Central memory CD4-positive, alpha-beta T cell (primary cell): ENCODE measurements at regions not wholly inside any gene's neighbourhood (a gene's known extent, or its start where the extent isn't known, plus 50 kb on each side); places are given as distances from the start of the nearest gene placed in this dataset.
"Not testable (repeated sequence)": the region's sequence is repeated elsewhere in the genome, so short reads cannot be mapped to it uniquely, and the experiment has no call there.

Source experiments
- DNase-seq: peaks from one replicate; pipeline ENCODE4 v3.0.0; 2022

- DNase-seq: no peak
Observed at GRCh38 chr16:85222155-85222863, 110.0 kb upstream of the CIBAR2 start.

- no peak for DNase-seq
Observed at GRCh38 chr16:85225257-85225656, 113.0 kb upstream of the CIBAR2 start.

GRCh38 chr16:85225721-85226120, 113.4 kb upstream of the CIBAR2 start:
- DNase-seq: no peak

DNA sequence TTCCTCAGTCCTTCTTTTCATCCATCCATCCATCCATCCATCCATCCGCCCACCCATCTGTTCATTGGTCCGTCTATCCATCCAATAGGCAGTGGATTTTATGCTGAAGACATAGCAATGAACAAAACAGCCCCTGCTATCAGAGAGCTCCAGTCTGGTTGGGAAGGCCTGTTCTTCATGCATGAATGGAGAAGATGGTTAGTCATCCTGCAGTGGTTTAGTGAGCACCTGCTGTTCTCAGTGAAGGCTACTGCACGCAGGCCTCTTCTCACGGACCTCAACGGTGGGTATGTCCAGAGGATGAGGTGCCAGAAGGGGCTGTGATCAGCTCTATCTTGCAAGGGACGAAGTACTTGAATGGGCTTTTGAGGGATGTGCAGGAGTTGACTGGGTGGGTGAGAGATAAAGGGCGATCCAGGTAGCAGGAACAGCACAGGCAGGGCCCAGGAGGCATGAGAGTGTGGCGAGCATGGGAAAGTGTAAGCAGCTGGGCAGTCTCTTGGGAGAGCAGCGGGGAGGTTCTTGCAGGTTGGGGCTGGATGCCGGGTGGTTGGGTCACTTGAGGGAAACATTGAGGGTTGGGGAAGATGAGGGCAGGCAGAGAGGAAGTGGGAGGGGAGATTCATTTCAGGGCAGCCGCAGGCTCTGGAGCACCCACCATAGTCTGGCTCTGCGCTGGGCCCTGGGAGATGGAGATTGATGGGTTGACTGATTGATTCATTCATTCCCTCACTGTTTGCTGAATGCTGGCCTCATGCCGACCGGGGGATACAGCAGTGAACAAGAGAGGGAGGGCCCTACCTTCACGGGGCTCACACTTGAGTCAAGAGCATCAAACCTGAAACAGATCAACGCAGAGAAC, 115.0 kb upstream of the CIBAR2 start:
- no peak for DNase-seq

- DNase-seq: no peak
Observed at GRCh38 chr16:85227946-85228862, 115.9 kb upstream of the CIBAR2 start.

- no peak for DNase-seq
Observed at GRCh38 chr16:85228970-85229430, 116.7 kb upstream of the CIBAR2 start.

DNA sequence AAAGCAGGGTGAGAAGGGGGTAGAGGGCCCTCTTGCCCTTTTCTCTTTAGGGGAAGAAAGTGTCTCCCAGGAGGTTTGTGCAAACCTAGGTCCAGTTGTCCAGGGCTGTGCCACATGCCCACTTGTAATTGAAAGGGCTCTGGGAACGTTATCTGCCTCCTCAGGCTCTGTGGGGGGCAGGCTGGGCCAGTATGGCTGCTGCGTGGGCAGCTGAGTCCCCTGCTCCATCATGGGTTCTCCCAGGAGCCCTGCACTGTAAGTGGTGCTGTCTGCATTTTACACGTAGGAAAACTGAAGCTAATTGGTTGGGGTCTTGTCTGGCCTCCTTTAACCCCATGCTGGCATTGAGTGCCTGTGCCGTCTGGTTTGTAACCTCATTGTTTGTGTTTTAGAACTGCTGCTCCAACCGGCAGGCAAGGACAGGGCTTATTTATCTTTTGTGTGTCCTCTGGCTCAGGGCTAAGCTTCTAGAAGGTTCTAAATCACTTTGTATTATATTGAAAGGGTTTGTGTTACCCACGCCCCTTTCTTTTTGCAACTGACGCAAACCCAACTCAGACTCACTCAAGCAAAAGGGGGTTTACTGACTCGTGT, 117.7 kb upstream of the CIBAR2 start:
- no peak for DNase-seq

DNA sequence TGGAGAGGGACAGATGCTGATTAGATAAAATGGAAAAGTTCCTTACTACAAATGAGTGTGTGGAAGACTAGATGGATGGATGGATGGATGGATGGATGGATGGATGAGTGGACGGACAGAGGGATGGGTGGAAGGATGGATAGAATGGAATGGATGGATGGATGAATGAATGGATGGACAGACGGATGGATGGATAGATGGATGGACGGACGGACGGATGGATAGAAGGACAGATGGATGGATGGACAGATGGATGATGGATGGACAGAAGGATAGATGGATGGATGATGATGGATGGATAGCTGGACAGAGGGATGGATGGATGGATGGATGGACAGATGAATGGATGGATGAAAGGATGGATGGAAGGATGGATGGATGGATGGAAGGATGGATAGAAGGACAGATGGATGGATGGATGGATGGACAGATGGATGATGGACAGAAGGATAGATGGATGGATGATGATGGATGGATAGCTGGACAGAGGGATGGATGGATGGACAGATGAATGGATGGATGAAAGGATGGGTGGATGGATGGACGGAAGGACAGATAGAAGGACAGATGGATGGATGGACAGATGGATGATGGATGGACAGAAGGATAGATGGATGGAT, 118.6 kb upstream of the CIBAR2 start:
- DNase-seq: not testable (repeated sequence)

- no peak for DNase-seq
Observed at GRCh38 chr16:85231959-85232358, 119.7 kb upstream of the CIBAR2 start.

GRCh38 chr16:85232369-85233142, 120.3 kb upstream of the CIBAR2 start:
- no peak for DNase-seq

GRCh38 chr16:85233516-85233915, 121.2 kb upstream of the CIBAR2 start:
- DNase-seq: no peak

GRCh38 chr16:85234310-85235204, 122.3 kb upstream of the CIBAR2 start:
- DNase-seq: no peak

- no peak for DNase-seq
Observed at GRCh38 chr16:85235991-85236817, 123.9 kb upstream of the CIBAR2 start.

DNA sequence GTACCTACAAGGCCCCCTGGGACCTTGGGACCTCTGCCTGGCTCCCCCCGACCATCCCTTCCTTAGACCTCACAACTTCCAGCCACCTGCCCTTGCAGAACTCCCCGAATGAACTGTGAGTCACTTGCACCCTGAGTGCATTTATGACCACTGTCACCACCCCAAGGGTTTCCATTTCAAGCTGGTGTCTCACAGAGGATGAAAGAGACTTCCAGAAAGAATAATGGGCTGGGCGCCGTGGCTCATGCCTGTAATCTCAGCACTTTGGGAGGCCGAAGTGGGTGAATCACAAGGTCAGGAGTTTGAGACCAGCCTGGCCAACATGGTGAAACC, 124.5 kb upstream of the CIBAR2 start:
- no peak for DNase-seq

- no peak for DNase-seq
Observed at GRCh38 chr16:85237817-85238216, 125.5 kb upstream of the CIBAR2 start.

- DNase-seq: no peak
Observed at GRCh38 chr16:85238233-85238647, 126.0 kb upstream of the CIBAR2 start.

GRCh38 chr16:85239239-85239638, 127.0 kb upstream of the CIBAR2 start:
- no peak for DNase-seq

DNA sequence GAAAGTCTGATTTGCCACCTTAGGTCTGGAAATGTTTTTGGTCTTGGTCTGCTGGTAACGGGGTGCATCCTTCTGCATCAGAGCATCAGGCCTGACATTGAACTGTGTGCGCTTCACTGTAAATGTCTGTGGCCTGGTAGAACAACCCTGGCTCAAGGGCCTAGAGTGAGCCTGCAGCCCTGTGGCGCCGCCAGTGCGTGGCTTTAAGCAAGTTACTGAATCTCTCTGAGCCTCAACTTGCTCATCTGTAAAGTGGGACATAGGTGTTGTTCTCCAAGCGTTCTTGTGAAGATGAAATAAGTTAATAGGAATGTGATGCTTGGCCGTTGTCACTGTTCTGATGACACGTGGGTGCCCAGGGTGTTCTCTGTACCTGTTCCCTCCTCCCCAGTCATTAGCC, 127.6 kb upstream of the CIBAR2 start:
- no peak for DNase-seq
